ENCODE measurements at regions not wholly inside any gene's neighbourhood (a gene's known extent, or its start where the extent isn't known, plus 50 kb on each side); places are given as distances from the start of the nearest gene placed in this dataset.

- Histone ChIP-seq H3K9ac (ENCODE audit: low read depth in 1 of 2, low read length in 2 of 2) (no peak overlapping the region), H3K9me3 (ENCODE audit: control insufficient read depth in 1 of 2, low read length in 2 of 2) (peaks cover 3 to 7% of the 10 kb centered on the region in 2 donors), H3K36me3 (ENCODE audit: control insufficient read depth in 1 of 2, insufficient read depth in 2 of 2, low read length in 2 of 2) (no peaks in the 10 kb centered on the region), H3K27ac (ENCODE audit: low read depth, low read length) (no peak overlapping the region), H3K27me3 (ENCODE audit: control insufficient read depth in 1 of 2, insufficient read depth in 2 of 2, low read length in 2 of 2) (no peaks in the 10 kb centered on the region), H3K4me1 (ENCODE audit: control insufficient read depth in 1 of 2, insufficient read depth in 2 of 2, low read length in 2 of 2) (peaks cover 0 to 18% of the 10 kb centered on the region in 2 donors), H3K4me3 (ENCODE audit: low read depth in 1 of 2, low read length in 2 of 2) (no peak overlapping the region)
These were observed 174.5 kb upstream of the MOCS1 start for GRCh38 chr6:40108736-40109135.

- Histone ChIP-seq H3K9me3 (ENCODE audit: control insufficient read depth in 1 of 2, low read length in 2 of 2) (peaks cover 3 to 7% of the 10 kb centered on the region in 2 donors), H3K4me1 (ENCODE audit: control insufficient read depth in 1 of 2, insufficient read depth in 2 of 2, low read length in 2 of 2) (peaks cover 0 to 18% of the 10 kb centered on the region in 2 donors), H3K27me3 (ENCODE audit: control insufficient read depth in 1 of 2, insufficient read depth in 2 of 2, low read length in 2 of 2) (no peaks in the 10 kb centered on the region), H3K36me3 (ENCODE audit: control insufficient read depth in 1 of 2, insufficient read depth in 2 of 2, low read length in 2 of 2) (no peaks in the 10 kb centered on the region), H3K27ac (ENCODE audit: low read depth, low read length) (no peak overlapping the region), H3K4me3 (ENCODE audit: low read depth in 1 of 2, low read length in 2 of 2) (no peak overlapping the region), H3K9ac (ENCODE audit: low read depth in 1 of 2, low read length in 2 of 2) (no peak overlapping the region)
These were observed 172.6 kb upstream of the MOCS1 start for GRCh38 chr6:40106840-40107239.

- Histone ChIP-seq H3K27me3 (ENCODE audit: control insufficient read depth in 1 of 2, insufficient read depth in 2 of 2, low read length in 2 of 2) (no peaks in the 10 kb centered on the region), H3K36me3 (ENCODE audit: control insufficient read depth in 1 of 2, insufficient read depth in 2 of 2, low read length in 2 of 2) (no peaks in the 10 kb centered on the region), H3K4me3 (ENCODE audit: low read depth in 1 of 2, low read length in 2 of 2) (no peak overlapping the region), H3K9ac (ENCODE audit: low read depth in 1 of 2, low read length in 2 of 2) (no peak overlapping the region), H3K27ac (ENCODE audit: low read depth, low read length) (no peak overlapping the region), H3K9me3 (ENCODE audit: control insufficient read depth in 1 of 2, low read length in 2 of 2) (no peaks in the 10 kb centered on the region), H3K4me1 (ENCODE audit: control insufficient read depth in 1 of 2, insufficient read depth in 2 of 2, low read length in 2 of 2) (no peaks in the 10 kb centered on the region)
These were observed 164.5 kb upstream of the MOCS1 start for GRCh38 chr6:40098774-40099173.

DNA sequence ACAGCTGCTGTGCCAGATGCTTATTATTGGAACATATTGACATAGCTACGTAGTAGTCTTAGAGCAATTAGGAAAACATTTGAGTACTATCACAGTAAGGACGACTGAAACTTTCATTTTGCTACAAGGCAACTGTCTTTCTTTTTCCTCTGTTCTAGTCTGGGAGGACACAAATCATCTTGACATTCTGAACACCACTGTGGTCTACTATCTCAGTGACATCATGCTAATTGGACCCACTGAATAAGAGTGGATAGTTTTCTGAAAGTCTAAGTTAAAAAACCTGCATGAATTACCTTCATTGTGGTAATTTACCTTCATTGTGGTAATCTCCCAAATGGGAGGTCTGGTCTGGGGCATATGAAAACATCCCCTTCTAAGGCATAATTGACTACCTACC lies 163.3 kb upstream of the MOCS1 start:
- Histone ChIP-seq H3K9me3 (ENCODE audit: control insufficient read depth in 1 of 2, low read length in 2 of 2) (no peaks in the 10 kb centered on the region), H3K4me3 (ENCODE audit: low read depth in 1 of 2, low read length in 2 of 2) (no peak overlapping the region), H3K27me3 (ENCODE audit: control insufficient read depth in 1 of 2, insufficient read depth in 2 of 2, low read length in 2 of 2) (no peaks in the 10 kb centered on the region), H3K27ac (ENCODE audit: low read depth, low read length) (no peak overlapping the region), H3K36me3 (ENCODE audit: control insufficient read depth in 1 of 2, insufficient read depth in 2 of 2, low read length in 2 of 2) (no peaks in the 10 kb centered on the region), H3K9ac (ENCODE audit: low read depth in 1 of 2, low read length in 2 of 2) (no peak overlapping the region), H3K4me1 (ENCODE audit: control insufficient read depth in 1 of 2, insufficient read depth in 2 of 2, low read length in 2 of 2) (no peaks in the 10 kb centered on the region)

DNA sequence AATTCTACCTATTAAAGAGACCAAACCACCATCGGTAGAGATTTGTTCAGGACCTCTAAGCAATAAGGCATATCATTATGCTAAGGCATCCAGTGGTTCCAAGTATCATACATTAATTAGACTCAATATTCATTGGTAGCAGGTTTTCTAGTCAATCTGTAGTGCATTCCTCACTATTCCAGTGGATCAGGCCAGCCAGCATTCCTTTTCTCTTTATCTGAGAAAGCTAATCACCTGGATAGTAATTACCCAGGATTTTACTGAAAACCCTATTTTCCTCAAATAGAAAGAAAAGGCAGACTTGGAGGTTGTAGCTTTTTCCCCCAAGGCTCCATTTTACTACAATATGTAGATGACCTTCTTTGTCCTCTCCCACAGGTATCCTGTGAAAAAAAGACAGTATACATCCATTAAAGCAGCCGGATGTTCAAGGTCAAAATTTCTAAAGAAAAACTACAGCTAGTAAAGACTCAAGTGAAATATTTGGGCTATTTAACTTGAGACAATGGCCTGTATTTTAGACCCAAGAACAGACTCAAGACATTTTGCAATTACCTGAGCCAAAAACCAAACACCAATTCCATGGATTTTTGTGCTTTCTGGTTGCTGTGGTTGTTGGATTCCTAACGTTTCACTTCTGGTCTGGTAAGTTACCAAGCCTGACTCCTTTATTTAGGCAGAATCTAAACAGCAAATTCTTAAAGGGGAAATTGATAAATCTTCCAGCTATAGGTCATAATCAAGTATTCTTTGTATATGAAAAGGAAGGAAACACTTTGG lies 149.1 kb upstream of the MOCS1 start:
- no peak overlapping the region for H3K27ac ChIP-seq (ENCODE audit: low read depth, low read length)
- H3K27me3 ChIP-seq (ENCODE audit: control insufficient read depth in 1 of 2, insufficient read depth in 2 of 2, low read length in 2 of 2) = peaks cover 4 to 7% of the 10 kb centered on the region in 2 donors
- no peak overlapping the region for H3K9ac ChIP-seq (ENCODE audit: low read depth in 1 of 2, low read length in 2 of 2)
- H3K9me3 ChIP-seq (ENCODE audit: control insufficient read depth in 1 of 2, low read length in 2 of 2) = no peaks in the 10 kb centered on the region
- no peaks in the 10 kb centered on the region for H3K36me3 ChIP-seq (ENCODE audit: control insufficient read depth in 1 of 2, insufficient read depth in 2 of 2, low read length in 2 of 2)
- peaks cover 3% of the 10 kb centered on the region in 2 donors for H3K4me1 ChIP-seq (ENCODE audit: control insufficient read depth in 1 of 2, insufficient read depth in 2 of 2, low read length in 2 of 2)
- H3K4me3 ChIP-seq (ENCODE audit: low read depth in 1 of 2, low read length in 2 of 2) = no peak overlapping the region

DNA sequence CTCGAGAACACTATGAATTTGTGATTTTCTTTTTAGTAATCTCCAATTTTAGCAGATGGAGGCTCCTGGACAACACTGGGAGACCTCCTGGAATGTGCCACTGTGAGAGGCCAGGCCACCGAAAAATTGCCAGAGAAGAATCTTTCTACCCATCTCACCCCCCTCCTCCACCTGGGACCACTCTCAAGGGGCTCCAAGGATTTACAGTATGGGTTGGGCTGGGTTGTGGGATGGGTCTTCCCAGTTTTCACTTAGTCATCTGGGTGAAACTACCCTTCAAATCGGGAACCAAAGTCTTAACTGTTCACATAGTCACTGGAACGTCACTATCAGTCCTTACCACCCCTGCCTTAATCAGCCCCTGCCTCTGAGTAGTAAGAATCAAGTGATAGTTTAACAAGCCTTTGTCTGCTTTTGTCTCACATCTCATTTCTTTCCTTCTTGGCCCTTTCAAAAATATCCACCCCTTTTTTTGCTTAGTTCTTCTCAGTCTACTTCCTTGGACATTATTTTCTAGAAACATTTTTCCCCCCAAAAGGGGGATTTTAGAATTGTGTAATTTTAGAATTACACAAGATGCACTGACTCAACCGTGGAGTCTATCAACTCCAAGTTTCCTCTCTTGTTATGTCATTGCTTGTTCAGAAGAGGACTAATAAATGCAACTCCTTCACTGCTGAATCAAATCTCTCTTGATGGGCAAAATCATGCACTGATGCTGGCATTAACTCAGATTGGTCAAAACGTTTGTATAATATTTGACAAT lies 148.2 kb upstream of the MOCS1 start:
- Histone ChIP-seq H3K27me3 (ENCODE audit: control insufficient read depth in 1 of 2, insufficient read depth in 2 of 2, low read length in 2 of 2) (peaks cover 4 to 10% of the 10 kb centered on the region in 2 donors), H3K9ac (ENCODE audit: low read depth in 1 of 2, low read length in 2 of 2) (no peak overlapping the region), H3K4me3 (ENCODE audit: low read depth in 1 of 2, low read length in 2 of 2) (no peak overlapping the region), H3K9me3 (ENCODE audit: control insufficient read depth in 1 of 2, low read length in 2 of 2) (no peaks in the 10 kb centered on the region), H3K4me1 (ENCODE audit: control insufficient read depth in 1 of 2, insufficient read depth in 2 of 2, low read length in 2 of 2) (peaks cover 3% of the 10 kb centered on the region in 2 donors), H3K27ac (ENCODE audit: low read depth, low read length) (no peak overlapping the region), H3K36me3 (ENCODE audit: control insufficient read depth in 1 of 2, insufficient read depth in 2 of 2, low read length in 2 of 2) (no peaks in the 10 kb centered on the region)

DNA sequence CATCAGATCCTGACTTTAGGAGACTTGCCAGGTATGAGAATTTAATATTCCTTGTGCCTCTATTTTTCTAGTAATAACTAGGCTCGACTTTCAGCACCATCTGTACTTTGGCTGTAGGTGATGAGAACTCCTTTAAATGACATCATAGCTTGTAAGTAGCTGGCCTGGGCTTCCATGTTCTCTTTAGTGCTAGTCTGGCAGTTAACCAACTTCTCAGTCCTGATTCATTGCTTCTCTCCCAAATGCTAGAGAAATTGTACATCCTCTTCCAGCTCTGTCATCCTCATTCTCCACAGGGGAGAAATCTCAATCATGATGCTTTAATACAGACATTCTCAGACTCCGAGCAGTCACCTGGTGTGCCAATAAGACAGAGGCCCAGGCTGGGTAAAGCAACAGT lies 143.5 kb upstream of the MOCS1 start:
- Histone ChIP-seq H3K27me3 (ENCODE audit: control insufficient read depth in 1 of 2, insufficient read depth in 2 of 2, low read length in 2 of 2) (peaks cover 4 to 13% of the 10 kb centered on the region in 2 donors), H3K9ac (ENCODE audit: low read depth in 1 of 2, low read length in 2 of 2) (no peak overlapping the region), H3K36me3 (ENCODE audit: control insufficient read depth in 1 of 2, insufficient read depth in 2 of 2, low read length in 2 of 2) (no peaks in the 10 kb centered on the region), H3K4me1 (ENCODE audit: control insufficient read depth in 1 of 2, insufficient read depth in 2 of 2, low read length in 2 of 2) (peaks cover 4 to 10% of the 10 kb centered on the region in 2 donors), H3K4me3 (ENCODE audit: low read depth in 1 of 2, low read length in 2 of 2) (no peak overlapping the region), H3K27ac (ENCODE audit: low read depth, low read length) (no peak overlapping the region), H3K9me3 (ENCODE audit: control insufficient read depth in 1 of 2, low read length in 2 of 2) (no peaks in the 10 kb centered on the region)

GRCh38 chr6:40077315-40077714 lies 143.1 kb upstream of the MOCS1 start:
- H3K4me3 ChIP-seq (ENCODE audit: low read depth in 1 of 2, low read length in 2 of 2) = no peak overlapping the region
- no peak overlapping the region for H3K27ac ChIP-seq (ENCODE audit: low read depth, low read length)
- no peaks in the 10 kb centered on the region for H3K36me3 ChIP-seq (ENCODE audit: control insufficient read depth in 1 of 2, insufficient read depth in 2 of 2, low read length in 2 of 2)
- peaks cover 4 to 10% of the 10 kb centered on the region in 2 donors for H3K4me1 ChIP-seq (ENCODE audit: control insufficient read depth in 1 of 2, insufficient read depth in 2 of 2, low read length in 2 of 2)
- peaks cover 4 to 13% of the 10 kb centered on the region in 2 donors for H3K27me3 ChIP-seq (ENCODE audit: control insufficient read depth in 1 of 2, insufficient read depth in 2 of 2, low read length in 2 of 2)
- H3K9ac ChIP-seq (ENCODE audit: low read depth in 1 of 2, low read length in 2 of 2) = no peak overlapping the region
- no peaks in the 10 kb centered on the region for H3K9me3 ChIP-seq (ENCODE audit: control insufficient read depth in 1 of 2, low read length in 2 of 2)

- Histone ChIP-seq H3K4me3 (ENCODE audit: low read depth in 1 of 2, low read length in 2 of 2) (no peak overlapping the region), H3K4me1 (ENCODE audit: control insufficient read depth in 1 of 2, insufficient read depth in 2 of 2, low read length in 2 of 2) (peaks cover 4 to 10% of the 10 kb centered on the region in 2 donors), H3K27me3 (ENCODE audit: control insufficient read depth in 1 of 2, insufficient read depth in 2 of 2, low read length in 2 of 2) (peaks cover 4 to 10% of the 10 kb centered on the region in 2 donors), H3K9me3 (ENCODE audit: control insufficient read depth in 1 of 2, low read length in 2 of 2) (no peaks in the 10 kb centered on the region), H3K36me3 (ENCODE audit: control insufficient read depth in 1 of 2, insufficient read depth in 2 of 2, low read length in 2 of 2) (no peaks in the 10 kb centered on the region), H3K9ac (ENCODE audit: low read depth in 1 of 2, low read length in 2 of 2) (no peak overlapping the region), H3K27ac (ENCODE audit: low read depth, low read length) (no peak overlapping the region)
These were observed 140.9 kb upstream of the MOCS1 start for GRCh38 chr6:40075056-40075590.

Data from duodenal mucosa (tissue), 2 donors.